GM23338 (cell line): ENCODE measurements at regions not wholly inside any gene's neighbourhood (a gene's known extent, or its start where the extent isn't known, plus 50 kb on each side); places are given as distances from the start of the nearest gene placed in this dataset.

ENCODE experiments used
- ATAC-seq: fragments of 200-7000 bp; cut with Tn5 transposase; 3 replicates; pipeline ENCODE4 v1.9.1; 2020
- DNase-seq: peaks from one replicate; pipeline ENCODE4 v3.0.0-alpha.2; 2015; ENCODE audit warnings: low spot score
- H2AFZ ChIP-seq: fragments of 200-600 bp; sonication (generic); 2 replicates; pipeline ENCODE4 v1.8.0; 2016; ENCODE audit warnings: antibody characterized with exemption, mild to moderate bottlenecking, moderate library complexity
- H3F3A ChIP-seq: fragments of 200-600 bp; sonication (generic); replicated peaks from 2 replicates; pipeline ENCODE4 v1.8.0; 2017; ENCODE audit warnings: antibody characterized with exemption, mixed run types, low read depth
- H3K27ac ChIP-seq: fragments of 200-600 bp; sonication (generic); 2 replicates; pipeline ENCODE4 v1.6.1; 2016; ENCODE audit warnings: low read depth
- H3K27me3 ChIP-seq: fragments of 200-600 bp; sonication (generic); 2 replicates; pipeline ENCODE4 v1.8.0; 2016; ENCODE audit warnings: mild to moderate bottlenecking, mixed run types, moderate library complexity; ENCODE audit not compliant: insufficient read depth
- H3K36me3 ChIP-seq: fragments of 200-600 bp; sonication (generic); 2 replicates; pipeline ENCODE4 v1.8.0; 2016; ENCODE audit warnings: mild to moderate bottlenecking; ENCODE audit not compliant: insufficient read depth
- H3K4me1 ChIP-seq: fragments of 200-600 bp; sonication (generic); 2 replicates; pipeline ENCODE4 v1.8.0; 2016; ENCODE audit warnings: mild to moderate bottlenecking, moderate library complexity; ENCODE audit not compliant: insufficient read depth
- H3K4me2 ChIP-seq: fragments of 200-600 bp; sonication (generic); 2 replicates; pipeline ENCODE4 v1.7.1; 2017; ENCODE audit warnings: mixed run types
- H3K4me3 ChIP-seq: fragments of 200-600 bp; sonication (generic); 2 replicates; pipeline ENCODE4 v1.6.1; 2016; ENCODE audit warnings: mixed run types
- H3K79me2 ChIP-seq: fragments of 200-600 bp; sonication (generic); replicated peaks from 2 replicates; pipeline ENCODE4 v1.8.0; 2017; ENCODE audit warnings: mild to moderate bottlenecking; ENCODE audit not compliant: insufficient read depth
- H3K9me2 ChIP-seq: fragments of 200-600 bp; sonication (generic); 2 replicates; pipeline ENCODE4 v1.8.0; 2017; ENCODE audit not compliant: insufficient read depth
- H4K20me1 ChIP-seq: fragments of 200-600 bp; sonication (generic); replicated peaks from 2 replicates; pipeline ENCODE4 v1.8.0; 2017; ENCODE audit warnings: mild to moderate bottlenecking; ENCODE audit not compliant: insufficient read depth
- H3K27ac Mint-ChIP-seq: 2 replicates; pipeline ENCODE4 v1.8.0; 2020; ENCODE audit warnings: inconsistent platforms, mild to moderate bottlenecking, moderate library complexity, mixed read lengths
- H3K27me3 Mint-ChIP-seq: 3 replicates; pipeline ENCODE4 v1.8.0; 2022; ENCODE audit warnings: low read depth, mild to moderate bottlenecking, moderate library complexity, mixed read lengths, inconsistent platforms; ENCODE audit not compliant: insufficient read depth, poor library complexity
- H3K36me3 Mint-ChIP-seq: 3 replicates; pipeline ENCODE4 v1.8.0; 2021; ENCODE audit warnings: low read depth, mild to moderate bottlenecking, inconsistent platforms, moderate library complexity, mixed read lengths
- H3K4me1 Mint-ChIP-seq: 3 replicates; pipeline ENCODE4 v1.8.0; 2020; ENCODE audit warnings: mild to moderate bottlenecking, inconsistent platforms, mixed read lengths
- H3K4me3 Mint-ChIP-seq: 3 replicates; pipeline ENCODE4 v1.8.0; 2021; ENCODE audit warnings: moderate library complexity, mild to moderate bottlenecking, inconsistent platforms, mixed read lengths
- H3K9me3 Mint-ChIP-seq: 3 replicates; pipeline ENCODE4 v1.8.0; 2020; ENCODE audit warnings: moderate library complexity, mild to moderate bottlenecking, inconsistent platforms, mixed read lengths
- CREB1 ChIP-seq: fragments of 250-450 bp; sonication (Bioruptor Pico); IDR thresholded peaks from 2 replicates; pipeline ENCODE4 v1.5.0; 2020; ENCODE audit warnings: low read depth, mild to moderate bottlenecking, moderate library complexity
- NANOG ChIP-seq: IDR thresholded peaks from 2 replicates; pipeline ENCODE4 v1.6.1; 2016; ENCODE audit warnings: antibody characterized with exemption, borderline replicate concordance
- POLR2AphosphoS5 ChIP-seq: IDR thresholded peaks from 2 replicates; pipeline ENCODE4 v1.6.1; 2016; ENCODE audit warnings: antibody characterized with exemption, low read depth
- STAT1 ChIP-seq: IDR thresholded peaks from one replicate; pipeline ENCODE4 v1.6.1; 2016; ENCODE audit warnings: antibody characterized with exemption; ENCODE audit not compliant: unreplicated experiment
- ZNF114 ChIP-seq: fragments of 250-450 bp; sonication (Bioruptor Pico); IDR thresholded peaks from 2 replicates; pipeline ENCODE4 v1.5.0; 2020; ENCODE audit warnings: mild to moderate bottlenecking, moderate library complexity
- TF ChIP-seq, protein P1 (sequence below), 2 experiments: fragments of 200-600 bp in 1 of 2; sonication (generic) in 1 of 2; conservative IDR thresholded peaks; 2 replicates each; pipeline versions ENCODE4 v1.5.1 to v1.6.1; 2016 to 2017; ENCODE audit warnings: antibody characterized with exemption in 2 of 2, low read depth in 2 of 2, mild to moderate bottlenecking in 2 of 2, moderate library complexity in 1 of 2
- TF ChIP-seq, protein P2 (sequence below): IDR thresholded peaks from one replicate; pipeline ENCODE4 v1.6.1; 2018; ENCODE audit warnings: antibody characterized with exemption; ENCODE audit not compliant: unreplicated experiment
- TF ChIP-seq, protein P3 (sequence below): IDR thresholded peaks from 2 replicates; pipeline ENCODE4 v1.6.1; 2016; ENCODE audit warnings: antibody characterized with exemption

DNA sequence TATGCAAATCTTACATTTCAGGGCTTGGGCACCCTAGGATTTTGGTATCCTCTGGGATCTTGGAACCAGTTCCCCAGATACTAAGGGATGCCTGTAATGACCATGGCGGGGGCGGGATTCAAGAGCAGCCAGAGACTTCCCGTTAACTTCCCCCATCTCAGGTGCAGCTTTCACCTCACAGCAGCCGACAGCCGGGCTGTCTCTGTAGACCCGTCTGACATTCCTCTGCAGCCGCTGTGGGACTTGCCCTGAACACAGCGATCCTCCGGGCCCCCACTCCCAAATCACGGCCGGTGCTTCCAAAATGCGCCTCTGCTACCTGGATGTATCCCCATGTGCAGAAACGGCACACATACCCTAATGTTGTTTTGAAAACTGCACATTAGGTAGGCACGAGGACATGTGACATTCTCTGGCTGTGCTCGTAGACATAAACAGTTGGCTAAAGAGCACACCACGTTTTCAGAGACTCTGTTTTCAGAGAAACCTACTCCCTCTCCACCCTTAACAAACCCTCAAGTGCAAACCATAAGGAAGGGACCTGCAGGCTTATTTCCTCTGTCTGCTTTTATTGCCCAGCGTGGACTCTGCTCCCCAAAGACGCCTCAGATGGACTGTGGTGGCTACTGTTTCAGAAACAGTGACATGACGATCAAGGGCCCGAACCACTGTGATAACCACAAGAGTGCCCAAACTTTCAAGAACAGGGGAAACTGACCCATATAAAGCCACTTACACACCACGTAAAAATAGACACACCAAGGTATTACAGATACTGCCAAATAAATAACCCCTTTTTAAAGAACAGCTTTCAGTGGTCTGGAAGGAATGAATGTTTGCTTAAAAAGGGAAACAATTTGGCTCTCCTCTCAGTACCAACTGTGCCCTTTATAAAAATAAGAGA lies 72.9 kb upstream of the FOXC1 start:
- Histone ChIP-seq H3F3A (no peaks in the 10 kb centered on the region), H3K36me3 (no peaks in the 10 kb centered on the region), H3K27ac (no peak overlapping the region), H3K9me2 (no peaks in the 10 kb centered on the region), H4K20me1 (no peaks in the 10 kb centered on the region), H3K4me2 (no peak overlapping the region), H3K4me3 (no peak overlapping the region), H3K27me3 (no peaks in the 10 kb centered on the region), H3K79me2 (no peaks in the 10 kb centered on the region), H2AFZ (peak overlapping the region; percentile 72; the same call in 1 of the 2 replicates), H3K4me1 (no peaks in the 10 kb centered on the region)
- no peaks in the 10 kb centered on the region for H3K9me3 Mint-ChIP-seq
- peaks cover 1% of the 10 kb centered on the region for H3K27me3 Mint-ChIP-seq
- no peak overlapping the region for H3K27ac Mint-ChIP-seq
- ATAC-seq (peak; percentile 62), DNase-seq (peak; percentile 30)
- no peak for TF ChIP-seq NANOG
- no peak for TF ChIP-seq CREB1 (CRISPR knock-in tag)
- TF ChIP-seq STAT1, result no peak
- TF ChIP-seq, protein P1, sequence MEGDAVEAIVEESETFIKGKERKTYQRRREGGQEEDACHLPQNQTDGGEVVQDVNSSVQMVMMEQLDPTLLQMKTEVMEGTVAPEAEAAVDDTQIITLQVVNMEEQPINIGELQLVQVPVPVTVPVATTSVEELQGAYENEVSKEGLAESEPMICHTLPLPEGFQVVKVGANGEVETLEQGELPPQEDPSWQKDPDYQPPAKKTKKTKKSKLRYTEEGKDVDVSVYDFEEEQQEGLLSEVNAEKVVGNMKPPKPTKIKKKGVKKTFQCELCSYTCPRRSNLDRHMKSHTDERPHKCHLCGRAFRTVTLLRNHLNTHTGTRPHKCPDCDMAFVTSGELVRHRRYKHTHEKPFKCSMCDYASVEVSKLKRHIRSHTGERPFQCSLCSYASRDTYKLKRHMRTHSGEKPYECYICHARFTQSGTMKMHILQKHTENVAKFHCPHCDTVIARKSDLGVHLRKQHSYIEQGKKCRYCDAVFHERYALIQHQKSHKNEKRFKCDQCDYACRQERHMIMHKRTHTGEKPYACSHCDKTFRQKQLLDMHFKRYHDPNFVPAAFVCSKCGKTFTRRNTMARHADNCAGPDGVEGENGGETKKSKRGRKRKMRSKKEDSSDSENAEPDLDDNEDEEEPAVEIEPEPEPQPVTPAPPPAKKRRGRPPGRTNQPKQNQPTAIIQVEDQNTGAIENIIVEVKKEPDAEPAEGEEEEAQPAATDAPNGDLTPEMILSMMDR (conservative IDR thresholded peaks at IDR 0.05; ENCODE audit: low read depth in 2 of 2), result no peak
- TF ChIP-seq, protein P2, sequence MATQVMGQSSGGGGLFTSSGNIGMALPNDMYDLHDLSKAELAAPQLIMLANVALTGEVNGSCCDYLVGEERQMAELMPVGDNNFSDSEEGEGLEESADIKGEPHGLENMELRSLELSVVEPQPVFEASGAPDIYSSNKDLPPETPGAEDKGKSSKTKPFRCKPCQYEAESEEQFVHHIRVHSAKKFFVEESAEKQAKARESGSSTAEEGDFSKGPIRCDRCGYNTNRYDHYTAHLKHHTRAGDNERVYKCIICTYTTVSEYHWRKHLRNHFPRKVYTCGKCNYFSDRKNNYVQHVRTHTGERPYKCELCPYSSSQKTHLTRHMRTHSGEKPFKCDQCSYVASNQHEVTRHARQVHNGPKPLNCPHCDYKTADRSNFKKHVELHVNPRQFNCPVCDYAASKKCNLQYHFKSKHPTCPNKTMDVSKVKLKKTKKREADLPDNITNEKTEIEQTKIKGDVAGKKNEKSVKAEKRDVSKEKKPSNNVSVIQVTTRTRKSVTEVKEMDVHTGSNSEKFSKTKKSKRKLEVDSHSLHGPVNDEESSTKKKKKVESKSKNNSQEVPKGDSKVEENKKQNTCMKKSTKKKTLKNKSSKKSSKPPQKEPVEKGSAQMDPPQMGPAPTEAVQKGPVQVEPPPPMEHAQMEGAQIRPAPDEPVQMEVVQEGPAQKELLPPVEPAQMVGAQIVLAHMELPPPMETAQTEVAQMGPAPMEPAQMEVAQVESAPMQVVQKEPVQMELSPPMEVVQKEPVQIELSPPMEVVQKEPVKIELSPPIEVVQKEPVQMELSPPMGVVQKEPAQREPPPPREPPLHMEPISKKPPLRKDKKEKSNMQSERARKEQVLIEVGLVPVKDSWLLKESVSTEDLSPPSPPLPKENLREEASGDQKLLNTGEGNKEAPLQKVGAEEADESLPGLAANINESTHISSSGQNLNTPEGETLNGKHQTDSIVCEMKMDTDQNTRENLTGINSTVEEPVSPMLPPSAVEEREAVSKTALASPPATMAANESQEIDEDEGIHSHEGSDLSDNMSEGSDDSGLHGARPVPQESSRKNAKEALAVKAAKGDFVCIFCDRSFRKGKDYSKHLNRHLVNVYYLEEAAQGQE, result no peak
- TF ChIP-seq, protein P3, sequence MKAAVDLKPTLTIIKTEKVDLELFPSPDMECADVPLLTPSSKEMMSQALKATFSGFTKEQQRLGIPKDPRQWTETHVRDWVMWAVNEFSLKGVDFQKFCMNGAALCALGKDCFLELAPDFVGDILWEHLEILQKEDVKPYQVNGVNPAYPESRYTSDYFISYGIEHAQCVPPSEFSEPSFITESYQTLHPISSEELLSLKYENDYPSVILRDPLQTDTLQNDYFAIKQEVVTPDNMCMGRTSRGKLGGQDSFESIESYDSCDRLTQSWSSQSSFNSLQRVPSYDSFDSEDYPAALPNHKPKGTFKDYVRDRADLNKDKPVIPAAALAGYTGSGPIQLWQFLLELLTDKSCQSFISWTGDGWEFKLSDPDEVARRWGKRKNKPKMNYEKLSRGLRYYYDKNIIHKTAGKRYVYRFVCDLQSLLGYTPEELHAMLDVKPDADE, result no peak
- TF ChIP-seq POLR2AphosphoS5, result no peak
- TF ChIP-seq ZNF114 (CRISPR knock-in tag), result no peak
- H3K36me3 Mint-ChIP-seq, result no peaks in the 10 kb centered on the region
- H3K4me1 Mint-ChIP-seq, result peaks cover 6% of the 10 kb centered on the region; the same call in 2 of the 3 replicates
- H3K4me3 Mint-ChIP-seq, result no peak overlapping the region
